Subcutaneous abdominal adipose tissue (tissue), 5 donors: ENCODE measurements at regions not wholly inside any gene's neighbourhood (a gene's known extent, or its start where the extent isn't known, plus 50 kb on each side); places are given as distances from the start of the nearest gene placed in this dataset.
A peak's percentile ranks its signal among the peaks of the same experiment; 100 is the strongest.
"Not testable (repeated sequence)": the region's sequence is repeated elsewhere in the genome, so short reads cannot be mapped to it uniquely, and the experiment has no call there.

Experiments used
- H3K27ac ChIP-seq: one replicate; pipeline ENCODE4 v1.7.0; 2013; ENCODE audit warnings: low read depth, mild to moderate bottlenecking, inconsistent platforms, low read length, moderate library complexity
- H3K27me3 ChIP-seq, 5 donors: one replicate each; pipeline ENCODE4 v1.7.0; 2013; ENCODE audit warnings: low read length in 5 of 5, inconsistent platforms in 1 of 5; ENCODE audit not compliant: control insufficient read depth in 5 of 5, insufficient read depth in 4 of 5
- H3K36me3 ChIP-seq, 5 donors: one replicate each; pipeline ENCODE4 v1.7.0; 2013; ENCODE audit warnings: low read length in 5 of 5; ENCODE audit not compliant: control insufficient read depth in 5 of 5, insufficient read depth in 5 of 5
- H3K4me1 ChIP-seq, 5 donors: one replicate each; pipeline ENCODE4 v1.7.0; 2013; ENCODE audit warnings: low read length in 5 of 5, mild to moderate bottlenecking in 3 of 5, moderate library complexity in 1 of 5; ENCODE audit not compliant: control insufficient read depth in 5 of 5, insufficient read depth in 5 of 5
- H3K4me3 ChIP-seq, 5 donors: one replicate each; pipeline ENCODE4 v1.7.0; 2013; ENCODE audit warnings: low read length in 5 of 5, low read depth in 1 of 5
- H3K9ac ChIP-seq, 5 donors: one replicate each; pipeline ENCODE4 v1.7.0; 2013; ENCODE audit warnings: low read length in 5 of 5, mild to moderate bottlenecking in 4 of 5, moderate library complexity in 3 of 5
- H3K9me3 ChIP-seq, 5 donors: one replicate each; pipeline ENCODE4 v1.7.0; 2013; ENCODE audit warnings: low read length in 5 of 5; ENCODE audit not compliant: control insufficient read depth in 5 of 5
- donor health status: healthy.
- donor health status: healthy.
- donor health status: healthy.
- donor health status: healthy.
- donor health status: healthy.

DNA sequence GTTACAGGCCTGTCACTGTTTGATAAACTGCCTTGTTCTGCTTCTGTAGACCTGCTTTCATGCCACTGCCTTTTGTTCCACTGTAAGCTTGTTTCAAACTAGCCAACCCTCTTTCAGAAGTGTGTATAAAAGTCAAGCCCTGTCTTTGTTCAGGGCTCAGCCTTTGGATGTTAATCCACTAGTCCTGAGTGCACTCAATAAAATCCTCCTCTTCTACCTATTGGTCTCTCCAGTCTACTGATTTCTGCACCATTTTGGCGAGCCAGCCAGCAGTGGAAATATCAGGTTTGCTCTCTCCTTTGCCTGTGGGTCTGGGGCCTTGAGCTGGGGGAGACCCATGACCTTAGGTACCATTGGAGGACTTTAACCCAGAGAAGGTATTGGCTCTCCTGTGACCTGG is 901.6 kb upstream of the NDST4 start:
- peaks cover 9 to 57% (median 49%) of the 10 kb centered on the region in 5 donors for H3K9me3 ChIP-seq
- peak overlapping the region in 3 of 5 donors; percentile 6 to 35 (median 12) for H3K4me3 ChIP-seq
- no peaks in the 10 kb centered on the region for H3K4me1 ChIP-seq
- no peak overlapping the region for H3K27ac ChIP-seq
- no peaks in the 10 kb centered on the region for H3K27me3 ChIP-seq
- H3K36me3 ChIP-seq: no peaks in the 10 kb centered on the region
- no peak overlapping the region for H3K9ac ChIP-seq

DNA sequence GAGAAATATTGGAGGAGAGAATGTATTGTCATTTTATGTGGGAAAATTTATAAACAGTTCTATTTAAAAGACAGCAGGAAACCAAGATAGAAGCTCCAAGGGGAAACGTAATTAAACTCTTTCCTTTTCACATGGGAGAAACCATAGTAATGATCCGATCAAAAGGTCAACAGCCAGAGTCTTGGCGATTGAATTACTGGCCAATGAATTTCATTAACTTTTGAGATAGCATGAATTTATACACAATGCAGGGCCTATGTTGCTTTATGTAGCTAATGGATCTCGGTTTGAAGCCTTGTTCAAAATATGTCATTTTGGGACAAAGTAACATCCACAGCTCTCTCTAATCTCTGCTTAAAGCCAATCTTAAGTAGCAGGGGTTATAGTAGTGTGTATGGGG is 897.5 kb upstream of the NDST4 start:
- Histone ChIP-seq H3K4me1 (no peaks in the 10 kb centered on the region), H3K27me3 (no peaks in the 10 kb centered on the region), H3K4me3 (no peak overlapping the region), H3K27ac (no peak overlapping the region), H3K9ac (no peak overlapping the region), H3K36me3 (no peaks in the 10 kb centered on the region), H3K9me3 (peaks cover 2 to 25% (median 17%) of the 10 kb centered on the region in 5 donors)

DNA sequence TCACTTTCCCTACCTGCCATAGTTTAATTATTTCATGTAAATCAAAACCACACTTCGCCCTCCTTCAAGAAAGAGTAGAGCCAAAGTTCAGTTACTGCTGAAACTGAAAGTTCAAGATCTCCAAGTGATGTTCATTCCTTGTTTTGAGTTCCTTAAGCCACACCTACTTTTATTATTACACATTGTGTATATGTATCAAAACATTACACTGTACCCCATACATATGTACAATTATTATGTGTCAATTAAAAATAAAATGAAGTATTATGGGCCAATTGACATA is 892.3 kb upstream of the NDST4 start:
- no peak overlapping the region for H3K9ac ChIP-seq
- no peaks in the 10 kb centered on the region for H3K36me3 ChIP-seq
- H3K27ac ChIP-seq: no peak overlapping the region
- no peaks in the 10 kb centered on the region for H3K27me3 ChIP-seq
- H3K4me1 ChIP-seq: no peaks in the 10 kb centered on the region
- H3K4me3 ChIP-seq: no peak overlapping the region
- peaks cover 0 to 2% (median 0%) of the 10 kb centered on the region in 5 donors for H3K9me3 ChIP-seq

DNA sequence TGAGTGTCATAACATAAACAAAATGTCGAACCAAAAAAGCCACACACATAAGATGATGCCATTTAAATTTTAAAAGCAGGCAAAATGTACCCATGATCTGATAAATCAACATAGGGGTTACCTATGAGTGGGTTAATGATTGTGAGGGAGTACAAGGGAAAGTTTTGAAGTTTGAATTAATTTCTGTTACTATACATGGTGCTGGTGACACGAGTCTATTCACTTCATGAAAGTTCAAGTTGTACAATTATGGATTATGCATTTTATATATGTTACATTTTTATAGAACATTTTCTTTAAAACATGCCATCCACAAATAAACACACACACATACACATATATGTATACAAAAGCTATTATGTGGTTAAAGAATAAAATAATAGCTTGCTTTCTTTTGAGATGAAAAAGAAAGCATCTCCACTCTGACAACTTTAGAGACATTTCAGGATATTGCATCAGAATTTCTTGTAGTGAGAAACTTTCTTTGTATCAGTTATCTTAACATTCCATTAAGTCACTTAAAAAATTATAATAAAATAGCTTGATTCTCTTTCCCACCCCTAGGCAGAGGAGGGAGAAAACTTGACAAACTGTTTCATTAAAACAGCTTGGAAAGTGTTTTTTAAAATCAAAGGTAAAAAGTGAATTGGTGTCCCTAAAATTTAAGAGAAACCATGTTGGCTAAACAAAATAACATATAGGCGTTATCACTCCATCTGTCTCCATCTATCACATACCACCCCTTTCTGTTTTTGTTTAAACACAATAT is 891.8 kb upstream of the NDST4 start:
- Histone ChIP-seq H3K27ac (no peak overlapping the region), H3K36me3 (no peaks in the 10 kb centered on the region), H3K27me3 (no peaks in the 10 kb centered on the region), H3K9me3 (peaks cover 0 to 2% (median 0%) of the 10 kb centered on the region in 5 donors), H3K4me3 (no peak overlapping the region), H3K4me1 (no peaks in the 10 kb centered on the region), H3K9ac (no peak overlapping the region)

DNA sequence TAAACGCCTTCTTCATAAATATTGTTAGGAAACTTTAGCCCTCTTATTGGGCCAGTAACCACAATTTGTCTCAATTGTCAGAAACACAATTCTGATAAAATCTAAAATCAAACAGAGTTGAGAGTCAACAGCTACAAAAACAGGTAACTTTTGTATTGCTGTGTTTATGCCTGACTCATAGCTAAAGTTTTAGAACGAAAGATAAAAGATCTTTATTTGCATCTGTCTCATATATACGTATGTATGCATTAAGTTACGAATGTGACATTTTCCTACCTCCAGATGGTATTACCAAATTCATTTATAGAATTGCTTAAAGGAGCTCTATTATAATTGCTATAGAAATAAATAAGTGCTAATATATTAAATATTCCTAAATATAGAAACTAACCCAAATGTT is 887.9 kb upstream of the NDST4 start:
- Histone ChIP-seq H3K4me1 (no peaks in the 10 kb centered on the region), H3K9me3 (no peaks in the 10 kb centered on the region), H3K27me3 (no peaks in the 10 kb centered on the region), H3K36me3 (no peaks in the 10 kb centered on the region), H3K27ac (no peak overlapping the region), H3K9ac (no peak overlapping the region), H3K4me3 (no peak overlapping the region)

DNA sequence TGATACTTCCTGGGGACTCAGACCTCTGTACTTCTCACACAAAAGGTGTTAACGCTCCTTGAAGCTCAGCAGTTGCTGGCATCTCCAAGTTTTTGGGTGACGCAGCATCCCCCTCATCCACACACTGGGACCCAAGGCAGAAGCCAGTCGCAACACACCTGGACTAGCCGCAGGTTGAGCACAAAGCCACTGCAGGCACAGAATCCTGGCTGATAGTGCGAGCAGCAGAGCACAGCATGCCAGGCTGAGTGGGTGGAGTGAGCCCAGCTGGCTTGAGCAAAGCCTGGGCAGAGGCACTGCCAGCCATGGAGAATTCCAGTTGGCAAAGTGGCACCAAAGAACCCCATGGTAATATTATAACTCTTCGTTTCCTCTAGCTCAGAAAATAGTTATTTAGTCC is 873.2 kb upstream of the NDST4 start:
- Histone ChIP-seq H3K27ac (no peak overlapping the region), H3K36me3 (no peaks in the 10 kb centered on the region), H3K4me1 (no peaks in the 10 kb centered on the region), H3K4me3 (no peak overlapping the region), H3K9ac (no peak overlapping the region), H3K9me3 (peaks cover 0 to 4% (median 0%) of the 10 kb centered on the region in 5 donors), H3K27me3 (no peaks in the 10 kb centered on the region)

DNA sequence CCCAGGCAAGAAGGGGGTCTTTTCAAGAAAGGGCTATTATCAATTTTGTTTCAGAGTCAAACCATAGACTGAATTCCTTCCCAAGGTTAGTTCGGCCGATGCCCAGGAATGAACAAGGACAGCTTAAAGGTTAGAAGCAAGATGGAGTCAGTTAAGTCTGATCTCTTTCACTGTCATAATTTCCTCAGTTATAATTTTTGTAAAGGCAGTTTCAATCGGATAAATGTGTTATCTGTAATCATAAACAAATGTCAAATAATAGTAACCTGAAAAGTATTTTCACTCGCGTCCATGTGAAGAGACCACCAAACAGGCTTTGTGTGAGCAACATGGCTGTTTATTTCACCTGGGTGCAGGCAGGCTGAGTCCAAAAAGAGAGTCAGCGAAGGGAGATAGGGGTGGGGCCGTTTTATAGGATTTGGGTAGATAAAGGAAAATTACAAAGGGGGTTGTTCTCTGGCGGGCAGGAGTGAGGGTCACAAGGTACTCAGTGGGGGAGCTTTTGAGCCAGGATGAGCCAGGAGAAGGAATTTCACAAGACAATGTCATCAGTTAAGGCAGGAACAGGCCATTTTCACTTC is 862.1 kb upstream of the NDST4 start:
- not testable (repeated sequence) for H3K4me1 ChIP-seq, H3K9ac ChIP-seq, H3K9me3 ChIP-seq, H3K4me3 ChIP-seq, H3K27me3 ChIP-seq, H3K36me3 ChIP-seq, H3K27ac ChIP-seq

DNA sequence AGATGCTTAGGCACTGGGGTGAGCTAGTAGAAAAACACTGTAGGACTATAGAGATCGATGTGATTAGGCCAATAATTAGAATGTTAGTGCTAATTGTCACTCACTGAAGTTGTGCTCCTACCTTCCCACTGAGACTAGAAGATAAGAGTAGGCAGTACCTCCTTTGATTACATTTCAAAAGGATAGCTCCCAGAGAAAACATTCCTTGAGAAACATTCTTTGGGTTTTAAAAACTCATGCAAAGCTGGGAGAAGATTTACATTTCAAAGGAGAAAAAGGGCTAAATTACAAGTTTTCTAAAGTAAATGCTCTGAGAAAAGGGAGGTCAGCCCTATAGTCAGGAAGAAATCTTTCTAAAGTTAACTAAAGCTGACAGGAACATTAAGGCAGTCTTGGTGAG is 860.3 kb upstream of the NDST4 start:
- H3K9me3 ChIP-seq: no peaks in the 10 kb centered on the region
- no peak overlapping the region for H3K4me3 ChIP-seq
- H3K4me1 ChIP-seq: peaks cover 0 to 4% (median 0%) of the 10 kb centered on the region in 5 donors
- H3K36me3 ChIP-seq: no peaks in the 10 kb centered on the region
- H3K27ac ChIP-seq: no peak overlapping the region
- H3K9ac ChIP-seq: no peak overlapping the region
- H3K27me3 ChIP-seq: no peaks in the 10 kb centered on the region

DNA sequence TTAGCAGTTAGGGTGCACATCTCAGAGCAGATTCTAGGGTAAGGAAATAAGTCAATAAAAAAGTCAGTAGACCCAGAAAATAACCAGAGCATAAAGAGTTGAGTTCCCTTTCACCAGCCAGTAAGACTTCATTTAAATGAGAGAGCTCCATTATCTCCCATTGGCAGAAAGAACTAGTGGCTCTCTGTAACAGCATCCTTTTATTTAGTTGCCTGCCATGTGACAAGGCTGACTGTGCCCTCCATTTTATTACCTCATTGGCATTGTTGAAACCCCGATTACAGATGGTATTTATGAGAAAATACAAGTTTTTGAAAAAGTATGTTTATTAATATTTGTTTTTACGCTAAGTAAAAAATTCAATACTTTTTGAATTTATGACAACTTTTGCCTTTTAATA is 859.5 kb upstream of the NDST4 start:
- peaks cover 0 to 4% (median 0%) of the 10 kb centered on the region in 5 donors for H3K4me1 ChIP-seq
- H3K36me3 ChIP-seq: no peaks in the 10 kb centered on the region
- H3K4me3 ChIP-seq: no peak overlapping the region
- H3K27me3 ChIP-seq: no peaks in the 10 kb centered on the region
- H3K9me3 ChIP-seq: no peaks in the 10 kb centered on the region
- no peak overlapping the region for H3K9ac ChIP-seq
- H3K27ac ChIP-seq: no peak overlapping the region

DNA sequence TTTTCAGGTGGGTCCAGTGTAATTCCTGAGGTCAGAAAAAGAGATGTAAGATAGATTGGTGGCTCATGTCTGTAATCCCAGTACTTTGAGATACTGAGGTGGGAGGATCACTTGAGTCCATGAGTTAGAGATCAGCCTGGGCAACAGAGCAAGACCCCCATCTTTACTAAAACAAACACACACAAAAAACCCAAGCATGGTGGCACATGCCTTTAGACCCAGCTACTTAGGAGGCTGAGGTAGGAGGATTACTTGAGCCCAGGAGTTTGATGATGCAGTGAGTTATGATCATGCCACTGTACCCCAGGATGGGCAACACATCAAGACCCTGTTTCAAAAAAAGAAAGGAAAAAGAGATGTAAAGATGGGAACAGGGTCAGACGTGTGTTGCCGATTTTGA is 857.4 kb upstream of the NDST4 start:
- Histone ChIP-seq H3K9ac (no peak overlapping the region), H3K9me3 (no peaks in the 10 kb centered on the region), H3K27me3 (no peaks in the 10 kb centered on the region), H3K4me3 (no peak overlapping the region), H3K4me1 (peaks cover 0 to 4% (median 0%) of the 10 kb centered on the region in 5 donors), H3K36me3 (no peaks in the 10 kb centered on the region), H3K27ac (no peak overlapping the region)
